ENCODE measurements at regions not wholly inside any gene's neighbourhood (a gene's known extent, or its start where the extent isn't known, plus 50 kb on each side); places are given as distances from the start of the nearest gene placed in this dataset.

- TF ChIP-seq REST (IDR thresholded peaks at IDR 0.05; ENCODE audit: low read depth), result no peak
- TF ChIP-seq EP300 (IDR thresholded peaks at IDR 0.05; ENCODE audit: borderline replicate concordance), result no peak
- no peak for TF ChIP-seq ZBTB7A (IDR thresholded peaks at IDR 0.05; ENCODE audit: low read depth)
- no peak for TF ChIP-seq YY1 (IDR thresholded peaks at IDR 0.05; ENCODE audit: low read depth)
- TF ChIP-seq TEAD4 (IDR thresholded peaks at IDR 0.05), result no peak
- no peak for TF ChIP-seq RAD21 (IDR thresholded peaks at IDR 0.05; ENCODE audit: low read depth)
- no peak for TF ChIP-seq EGR1 (IDR thresholded peaks at IDR 0.05)
- TF ChIP-seq FOXM1 (IDR thresholded peaks at IDR 0.05; ENCODE audit: borderline replicate concordance, low read depth), result no peak
- no peak for TF ChIP-seq TCF12 (IDR thresholded peaks at IDR 0.05; ENCODE audit: low read depth)
- TF ChIP-seq CEBPB (IDR thresholded peaks at IDR 0.05), result no peak
- TF ChIP-seq MAX (IDR thresholded peaks at IDR 0.05), result no peak
These were observed 97.9 kb upstream of the TMEM72 start for GRCh38 chr10:44813201-44813600.
